Breast epithelium (tissue), 3 donors: ENCODE measurements at regions not wholly inside any gene's neighbourhood (a gene's known extent, or its start where the extent isn't known, plus 50 kb on each side); places are given as distances from the start of the nearest gene placed in this dataset.

ENCODE experiments used
- CTCF ChIP-seq, 3 donors: fragments of 450-650 bp; IDR thresholded peaks; one replicate each; pipeline ENCODE4 v1.5.1; 2016 to 2017; ENCODE audit warnings: antibody characterized with exemption in 3 of 3, mild to moderate bottlenecking in 3 of 3, moderate library complexity in 3 of 3
- POLR2A ChIP-seq: fragments of 450-650 bp; IDR thresholded peaks from one replicate; pipeline ENCODE4 v1.6.1; 2016; ENCODE audit warnings: antibody characterized with exemption, mild to moderate bottlenecking, moderate library complexity
- POLR2AphosphoS5 ChIP-seq, 3 donors: sonication (generic); formaldehyde crosslinking; IDR thresholded peaks; one replicate each; pipeline ENCODE4 v1.6.1; 2017; ENCODE audit warnings: antibody characterized with exemption in 3 of 3

- TF ChIP-seq CTCF (IDR thresholded peaks at IDR 0.05) (no peak), POLR2AphosphoS5 (IDR thresholded peaks at IDR 0.05) (no peak), POLR2A (no peak)
Measured at GRCh38 chr11:115663790-115664189, 159.6 kb upstream of the CADM1 start.
